GM23338 (cell line): ENCODE measurements at regions not wholly inside any gene's neighbourhood (a gene's known extent, or its start where the extent isn't known, plus 50 kb on each side); places are given as distances from the start of the nearest gene placed in this dataset.

Source experiments
- ATAC-seq: fragments of 200-7000 bp; cut with Tn5 transposase; 3 replicates; pipeline ENCODE4 v1.9.1; 2020
- DNase-seq: peaks from one replicate; pipeline ENCODE4 v3.0.0-alpha.2; 2015; ENCODE audit warnings: low spot score
- H2AFZ ChIP-seq: fragments of 200-600 bp; sonication (generic); 2 replicates; pipeline ENCODE4 v1.8.0; 2016; ENCODE audit warnings: antibody characterized with exemption, mild to moderate bottlenecking, moderate library complexity
- H3F3A ChIP-seq: fragments of 200-600 bp; sonication (generic); replicated peaks from 2 replicates; pipeline ENCODE4 v1.8.0; 2017; ENCODE audit warnings: antibody characterized with exemption, mixed run types, low read depth
- H3K27ac ChIP-seq: fragments of 200-600 bp; sonication (generic); 2 replicates; pipeline ENCODE4 v1.6.1; 2016; ENCODE audit warnings: low read depth
- H3K27me3 ChIP-seq: fragments of 200-600 bp; sonication (generic); 2 replicates; pipeline ENCODE4 v1.8.0; 2016; ENCODE audit warnings: mild to moderate bottlenecking, mixed run types, moderate library complexity; ENCODE audit not compliant: insufficient read depth
- H3K36me3 ChIP-seq: fragments of 200-600 bp; sonication (generic); 2 replicates; pipeline ENCODE4 v1.8.0; 2016; ENCODE audit warnings: mild to moderate bottlenecking; ENCODE audit not compliant: insufficient read depth
- H3K4me1 ChIP-seq: fragments of 200-600 bp; sonication (generic); 2 replicates; pipeline ENCODE4 v1.8.0; 2016; ENCODE audit warnings: mild to moderate bottlenecking, moderate library complexity; ENCODE audit not compliant: insufficient read depth
- H3K4me2 ChIP-seq: fragments of 200-600 bp; sonication (generic); 2 replicates; pipeline ENCODE4 v1.7.1; 2017; ENCODE audit warnings: mixed run types
- H3K4me3 ChIP-seq: fragments of 200-600 bp; sonication (generic); 2 replicates; pipeline ENCODE4 v1.6.1; 2016; ENCODE audit warnings: mixed run types
- H3K79me2 ChIP-seq: fragments of 200-600 bp; sonication (generic); replicated peaks from 2 replicates; pipeline ENCODE4 v1.8.0; 2017; ENCODE audit warnings: mild to moderate bottlenecking; ENCODE audit not compliant: insufficient read depth
- H3K9me2 ChIP-seq: fragments of 200-600 bp; sonication (generic); 2 replicates; pipeline ENCODE4 v1.8.0; 2017; ENCODE audit not compliant: insufficient read depth
- H4K20me1 ChIP-seq: fragments of 200-600 bp; sonication (generic); replicated peaks from 2 replicates; pipeline ENCODE4 v1.8.0; 2017; ENCODE audit warnings: mild to moderate bottlenecking; ENCODE audit not compliant: insufficient read depth
- H3K27ac Mint-ChIP-seq: 2 replicates; pipeline ENCODE4 v1.8.0; 2020; ENCODE audit warnings: inconsistent platforms, mild to moderate bottlenecking, moderate library complexity, mixed read lengths
- H3K27me3 Mint-ChIP-seq: 3 replicates; pipeline ENCODE4 v1.8.0; 2022; ENCODE audit warnings: low read depth, mild to moderate bottlenecking, moderate library complexity, mixed read lengths, inconsistent platforms; ENCODE audit not compliant: insufficient read depth, poor library complexity
- H3K36me3 Mint-ChIP-seq: 3 replicates; pipeline ENCODE4 v1.8.0; 2021; ENCODE audit warnings: low read depth, mild to moderate bottlenecking, inconsistent platforms, moderate library complexity, mixed read lengths
- H3K4me1 Mint-ChIP-seq: 3 replicates; pipeline ENCODE4 v1.8.0; 2020; ENCODE audit warnings: mild to moderate bottlenecking, inconsistent platforms, mixed read lengths
- H3K4me3 Mint-ChIP-seq: 3 replicates; pipeline ENCODE4 v1.8.0; 2021; ENCODE audit warnings: moderate library complexity, mild to moderate bottlenecking, inconsistent platforms, mixed read lengths
- H3K9me3 Mint-ChIP-seq: 3 replicates; pipeline ENCODE4 v1.8.0; 2020; ENCODE audit warnings: moderate library complexity, mild to moderate bottlenecking, inconsistent platforms, mixed read lengths
- CREB1 ChIP-seq: fragments of 250-450 bp; sonication (Bioruptor Pico); IDR thresholded peaks from 2 replicates; pipeline ENCODE4 v1.5.0; 2020; ENCODE audit warnings: low read depth, mild to moderate bottlenecking, moderate library complexity
- EZH2 ChIP-seq: fragments of 200-600 bp; sonication (generic); IDR thresholded peaks from one replicate; pipeline ENCODE4 v1.8.0; 2017; ENCODE audit warnings: antibody characterized with exemption, mild to moderate bottlenecking, low read depth; ENCODE audit not compliant: unreplicated experiment
- EZH2phosphoT487 ChIP-seq: fragments of 200-600 bp; sonication (generic); IDR thresholded peaks from one replicate; pipeline ENCODE4 v1.8.1; 2018; ENCODE audit warnings: antibody characterized with exemption; ENCODE audit not compliant: unreplicated experiment
- JUNB ChIP-seq: IDR thresholded peaks from one replicate; pipeline ENCODE4 v1.6.1; 2016; ENCODE audit warnings: antibody characterized with exemption; ENCODE audit not compliant: unreplicated experiment
- NANOG ChIP-seq: IDR thresholded peaks from 2 replicates; pipeline ENCODE4 v1.6.1; 2016; ENCODE audit warnings: antibody characterized with exemption, borderline replicate concordance
- POLR2AphosphoS5 ChIP-seq: IDR thresholded peaks from 2 replicates; pipeline ENCODE4 v1.6.1; 2016; ENCODE audit warnings: antibody characterized with exemption, low read depth
- STAT1 ChIP-seq: IDR thresholded peaks from one replicate; pipeline ENCODE4 v1.6.1; 2016; ENCODE audit warnings: antibody characterized with exemption; ENCODE audit not compliant: unreplicated experiment
- ZNF114 ChIP-seq: fragments of 250-450 bp; sonication (Bioruptor Pico); IDR thresholded peaks from 2 replicates; pipeline ENCODE4 v1.5.0; 2020; ENCODE audit warnings: mild to moderate bottlenecking, moderate library complexity
- ZNF331 ChIP-seq: fragments of 250-450 bp; sonication (Bioruptor Pico); IDR thresholded peaks from 2 replicates; pipeline ENCODE4 v1.5.0; 2020; ENCODE audit warnings: low read depth, mild to moderate bottlenecking, moderate library complexity
- TF ChIP-seq, protein P1 (sequence below): IDR thresholded peaks from one replicate; pipeline ENCODE4 v1.6.1; 2018; ENCODE audit warnings: antibody characterized with exemption; ENCODE audit not compliant: unreplicated experiment
- TF ChIP-seq, protein P2 (sequence below): fragments of 250-450 bp; sonication (Bioruptor Pico); IDR thresholded peaks from 2 replicates; pipeline ENCODE4 v1.5.0; 2020; ENCODE audit warnings: mild to moderate bottlenecking, moderate library complexity
- TF ChIP-seq, protein P3 (sequence below): IDR thresholded peaks from 2 replicates; pipeline ENCODE4 v1.6.1; 2016; ENCODE audit warnings: antibody characterized with exemption

- Histone ChIP-seq H2AFZ (no peak overlapping the region), H3K36me3 (no peaks in the 10 kb centered on the region), H3K4me1 (peaks cover 12% of the 10 kb centered on the region), H3F3A (no peaks in the 10 kb centered on the region), H3K4me2 (no peak overlapping the region), H3K9me2 (peaks cover 10% of the 10 kb centered on the region), H4K20me1 (no peaks in the 10 kb centered on the region), H3K4me3 (no peak overlapping the region), H3K27me3 (no peaks in the 10 kb centered on the region), H3K27ac (no peak overlapping the region), H3K79me2 (no peaks in the 10 kb centered on the region)
- TF ChIP-seq, protein P1, sequence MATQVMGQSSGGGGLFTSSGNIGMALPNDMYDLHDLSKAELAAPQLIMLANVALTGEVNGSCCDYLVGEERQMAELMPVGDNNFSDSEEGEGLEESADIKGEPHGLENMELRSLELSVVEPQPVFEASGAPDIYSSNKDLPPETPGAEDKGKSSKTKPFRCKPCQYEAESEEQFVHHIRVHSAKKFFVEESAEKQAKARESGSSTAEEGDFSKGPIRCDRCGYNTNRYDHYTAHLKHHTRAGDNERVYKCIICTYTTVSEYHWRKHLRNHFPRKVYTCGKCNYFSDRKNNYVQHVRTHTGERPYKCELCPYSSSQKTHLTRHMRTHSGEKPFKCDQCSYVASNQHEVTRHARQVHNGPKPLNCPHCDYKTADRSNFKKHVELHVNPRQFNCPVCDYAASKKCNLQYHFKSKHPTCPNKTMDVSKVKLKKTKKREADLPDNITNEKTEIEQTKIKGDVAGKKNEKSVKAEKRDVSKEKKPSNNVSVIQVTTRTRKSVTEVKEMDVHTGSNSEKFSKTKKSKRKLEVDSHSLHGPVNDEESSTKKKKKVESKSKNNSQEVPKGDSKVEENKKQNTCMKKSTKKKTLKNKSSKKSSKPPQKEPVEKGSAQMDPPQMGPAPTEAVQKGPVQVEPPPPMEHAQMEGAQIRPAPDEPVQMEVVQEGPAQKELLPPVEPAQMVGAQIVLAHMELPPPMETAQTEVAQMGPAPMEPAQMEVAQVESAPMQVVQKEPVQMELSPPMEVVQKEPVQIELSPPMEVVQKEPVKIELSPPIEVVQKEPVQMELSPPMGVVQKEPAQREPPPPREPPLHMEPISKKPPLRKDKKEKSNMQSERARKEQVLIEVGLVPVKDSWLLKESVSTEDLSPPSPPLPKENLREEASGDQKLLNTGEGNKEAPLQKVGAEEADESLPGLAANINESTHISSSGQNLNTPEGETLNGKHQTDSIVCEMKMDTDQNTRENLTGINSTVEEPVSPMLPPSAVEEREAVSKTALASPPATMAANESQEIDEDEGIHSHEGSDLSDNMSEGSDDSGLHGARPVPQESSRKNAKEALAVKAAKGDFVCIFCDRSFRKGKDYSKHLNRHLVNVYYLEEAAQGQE, result no peak
- TF ChIP-seq CREB1 (CRISPR knock-in tag) (no peak), ZNF331 (CRISPR knock-in tag) (no peak), ZNF114 (no peak), EZH2phosphoT487 (no peak), STAT1 (no peak), JUNB (no peak), EZH2 (no peak), NANOG (no peak), POLR2AphosphoS5 (no peak)
- TF ChIP-seq, protein P2, sequence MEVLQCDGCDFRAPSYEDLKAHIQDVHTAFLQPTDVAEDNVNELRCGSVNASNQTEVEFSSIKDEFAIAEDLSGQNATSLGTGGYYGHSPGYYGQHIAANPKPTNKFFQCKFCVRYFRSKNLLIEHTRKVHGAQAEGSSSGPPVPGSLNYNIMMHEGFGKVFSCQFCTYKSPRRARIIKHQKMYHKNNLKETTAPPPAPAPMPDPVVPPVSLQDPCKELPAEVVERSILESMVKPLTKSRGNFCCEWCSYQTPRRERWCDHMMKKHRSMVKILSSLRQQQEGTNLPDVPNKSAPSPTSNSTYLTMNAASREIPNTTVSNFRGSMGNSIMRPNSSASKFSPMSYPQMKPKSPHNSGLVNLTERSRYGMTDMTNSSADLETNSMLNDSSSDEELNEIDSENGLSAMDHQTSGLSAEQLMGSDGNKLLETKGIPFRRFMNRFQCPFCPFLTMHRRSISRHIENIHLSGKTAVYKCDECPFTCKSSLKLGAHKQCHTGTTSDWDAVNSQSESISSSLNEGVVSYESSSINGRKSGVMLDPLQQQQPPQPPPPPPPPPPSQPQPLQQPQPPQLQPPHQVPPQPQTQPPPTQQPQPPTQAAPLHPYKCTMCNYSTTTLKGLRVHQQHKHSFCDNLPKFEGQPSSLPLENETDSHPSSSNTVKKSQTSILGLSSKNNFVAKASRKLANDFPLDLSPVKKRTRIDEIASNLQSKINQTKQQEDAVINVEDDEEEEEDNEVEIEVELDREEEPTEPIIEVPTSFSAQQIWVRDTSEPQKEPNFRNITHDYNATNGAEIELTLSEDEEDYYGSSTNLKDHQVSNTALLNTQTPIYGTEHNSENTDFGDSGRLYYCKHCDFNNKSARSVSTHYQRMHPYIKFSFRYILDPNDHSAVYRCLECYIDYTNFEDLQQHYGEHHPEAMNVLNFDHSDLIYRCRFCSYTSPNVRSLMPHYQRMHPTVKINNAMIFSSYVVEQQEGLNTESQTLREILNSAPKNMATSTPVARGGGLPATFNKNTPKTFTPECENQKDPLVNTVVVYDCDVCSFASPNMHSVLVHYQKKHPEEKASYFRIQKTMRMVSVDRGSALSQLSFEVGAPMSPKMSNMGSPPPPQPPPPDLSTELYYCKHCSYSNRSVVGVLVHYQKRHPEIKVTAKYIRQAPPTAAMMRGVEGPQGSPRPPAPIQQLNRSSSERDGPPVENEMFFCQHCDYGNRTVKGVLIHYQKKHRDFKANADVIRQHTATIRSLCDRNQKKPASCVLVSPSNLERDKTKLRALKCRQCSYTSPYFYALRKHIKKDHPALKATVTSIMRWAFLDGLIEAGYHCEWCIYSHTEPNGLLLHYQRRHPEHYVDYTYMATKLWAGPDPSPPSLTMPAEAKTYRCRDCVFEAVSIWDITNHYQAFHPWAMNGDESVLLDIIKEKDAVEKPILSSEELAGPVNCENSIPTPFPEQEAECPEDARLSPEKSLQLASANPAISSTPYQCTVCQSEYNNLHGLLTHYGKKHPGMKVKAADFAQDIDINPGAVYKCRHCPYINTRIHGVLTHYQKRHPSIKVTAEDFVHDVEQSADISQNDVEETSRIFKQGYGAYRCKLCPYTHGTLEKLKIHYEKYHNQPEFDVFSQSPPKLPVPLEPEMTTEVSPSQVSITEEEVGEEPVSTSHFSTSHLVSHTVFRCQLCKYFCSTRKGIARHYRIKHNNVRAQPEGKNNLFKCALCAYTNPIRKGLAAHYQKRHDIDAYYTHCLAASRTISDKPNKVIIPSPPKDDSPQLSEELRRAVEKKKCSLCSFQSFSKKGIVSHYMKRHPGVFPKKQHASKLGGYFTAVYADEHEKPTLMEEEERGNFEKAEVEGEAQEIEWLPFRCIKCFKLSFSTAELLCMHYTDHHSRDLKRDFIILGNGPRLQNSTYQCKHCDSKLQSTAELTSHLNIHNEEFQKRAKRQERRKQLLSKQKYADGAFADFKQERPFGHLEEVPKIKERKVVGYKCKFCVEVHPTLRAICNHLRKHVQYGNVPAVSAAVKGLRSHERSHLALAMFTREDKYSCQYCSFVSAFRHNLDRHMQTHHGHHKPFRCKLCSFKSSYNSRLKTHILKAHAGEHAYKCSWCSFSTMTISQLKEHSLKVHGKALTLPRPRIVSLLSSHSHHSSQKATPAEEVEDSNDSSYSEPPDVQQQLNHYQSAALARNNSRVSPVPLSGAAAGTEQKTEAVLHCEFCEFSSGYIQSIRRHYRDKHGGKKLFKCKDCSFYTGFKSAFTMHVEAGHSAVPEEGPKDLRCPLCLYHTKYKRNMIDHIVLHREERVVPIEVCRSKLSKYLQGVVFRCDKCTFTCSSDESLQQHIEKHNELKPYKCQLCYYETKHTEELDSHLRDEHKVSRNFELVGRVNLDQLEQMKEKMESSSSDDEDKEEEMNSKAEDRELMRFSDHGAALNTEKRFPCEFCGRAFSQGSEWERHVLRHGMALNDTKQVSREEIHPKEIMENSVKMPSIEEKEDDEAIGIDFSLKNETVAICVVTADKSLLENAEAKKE (CRISPR knock-in tag), result no peak
- TF ChIP-seq, protein P3, sequence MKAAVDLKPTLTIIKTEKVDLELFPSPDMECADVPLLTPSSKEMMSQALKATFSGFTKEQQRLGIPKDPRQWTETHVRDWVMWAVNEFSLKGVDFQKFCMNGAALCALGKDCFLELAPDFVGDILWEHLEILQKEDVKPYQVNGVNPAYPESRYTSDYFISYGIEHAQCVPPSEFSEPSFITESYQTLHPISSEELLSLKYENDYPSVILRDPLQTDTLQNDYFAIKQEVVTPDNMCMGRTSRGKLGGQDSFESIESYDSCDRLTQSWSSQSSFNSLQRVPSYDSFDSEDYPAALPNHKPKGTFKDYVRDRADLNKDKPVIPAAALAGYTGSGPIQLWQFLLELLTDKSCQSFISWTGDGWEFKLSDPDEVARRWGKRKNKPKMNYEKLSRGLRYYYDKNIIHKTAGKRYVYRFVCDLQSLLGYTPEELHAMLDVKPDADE, result no peak
- Mint-ChIP-seq H3K4me1 (peaks cover 16% of the 10 kb centered on the region), H3K9me3 (no peaks in the 10 kb centered on the region), H3K4me3 (no peak overlapping the region), H3K27me3 (no peaks in the 10 kb centered on the region), H3K36me3 (0 out of 3 replicates have a peak, but pooled peaks cover 3% of the 10 kb centered on the region), H3K27ac (no peak overlapping the region)
- ATAC-seq (no peak), DNase-seq (no peak)
Measured at GRCh38 chr14:38110258-38110657, 97.4 kb upstream of the SSTR1 start.
